A673 (cell line): ENCODE measurements at regions not wholly inside any gene's neighbourhood (a gene's known extent, or its start where the extent isn't known, plus 50 kb on each side); places are given as distances from the start of the nearest gene placed in this dataset.

ENCODE experiments used
- BruUV-seq: library from RNA; stranded (reverse); fragments of 400-500 nt; replicated peaks from 2 replicates; lab custom pipeline; 2021; lab: Mats Ljungman, UMichigan
- CTCF ChIA-PET: fragments of 300-600 bp; sonication (Branson Sonifier 250); formaldehyde crosslinking; loops from one replicate; lab custom pipeline; 2022; ENCODE audit warnings: antibody characterized with exemption; lab: Charles Lee
- POLR2A ChIA-PET: fragments of 300-600 bp; sonication (Branson Sonifier 250); formaldehyde crosslinking; loops from one replicate; lab custom pipeline; 2022; ENCODE audit warnings: antibody characterized with exemption; ENCODE audit not compliant: low non-redundant PET; lab: Charles Lee
- DNase-seq: peaks from one replicate; pipeline ENCODE4 v3.0.0-alpha.2; 2015; ENCODE audit warnings: low spot score
- H3K27ac ChIP-seq: fragments of 200-600 bp; sonication (generic); 2 replicates; pipeline ENCODE4 v1.5.1; 2016; ENCODE audit warnings: mixed run types, low read depth, mild to moderate bottlenecking, mixed read lengths, antibody characterized with exemption, low read length; ENCODE audit not compliant: poor library complexity, severe bottlenecking
- H3K27me3 ChIP-seq: fragments of 200-600 bp; sonication (generic); replicated peaks from 2 replicates; pipeline ENCODE4 v1.6.1; 2017; ENCODE audit warnings: mixed run types, low read depth, mild to moderate bottlenecking, mixed read lengths, antibody characterized with exemption, low read length; ENCODE audit not compliant: insufficient read depth, poor library complexity
- H3K36me3 ChIP-seq: fragments of 200-600 bp; sonication (generic); 2 replicates; pipeline ENCODE4 v1.6.1; 2016; ENCODE audit warnings: mixed run types, mild to moderate bottlenecking, mixed read lengths, antibody characterized with exemption, low read length; ENCODE audit not compliant: insufficient read depth, poor library complexity, severe bottlenecking
- H3K4me1 ChIP-seq: fragments of 200-600 bp; sonication (generic); 2 replicates; pipeline ENCODE4 v1.6.1; 2017; ENCODE audit warnings: mixed run types, mild to moderate bottlenecking, mixed read lengths, antibody characterized with exemption, low read length; ENCODE audit not compliant: insufficient read depth, poor library complexity, severe bottlenecking
- H3K4me3 ChIP-seq: fragments of 200-600 bp; sonication (generic); 2 replicates; pipeline ENCODE4 v1.5.1; 2016; ENCODE audit warnings: low read depth, mixed run types, mild to moderate bottlenecking, mixed read lengths, low read length; ENCODE audit not compliant: poor library complexity, severe bottlenecking
- H3K9me3 ChIP-seq: fragments of 200-600 bp; sonication (generic); 2 replicates; pipeline ENCODE4 v1.6.1; 2016; ENCODE audit warnings: mixed run types, low read depth, mild to moderate bottlenecking, mixed read lengths, antibody characterized with exemption, low read length; ENCODE audit not compliant: poor library complexity, severe bottlenecking
- CTCF ChIP-seq: fragments of 300-800, 200-600 bp; sonication (generic); conservative IDR thresholded peaks from 2 replicates; pipeline ENCODE4 v1.5.1; 2017; ENCODE audit warnings: low read depth, mild to moderate bottlenecking, antibody characterized with exemption, low read length, moderate library complexity, mixed read lengths
- EZH2 ChIP-seq: fragments of 200-600 bp; sonication (generic); IDR thresholded peaks from 2 replicates; pipeline ENCODE4 v1.6.1; 2017; ENCODE audit warnings: borderline replicate concordance, low read depth, mild to moderate bottlenecking, mixed read lengths, antibody characterized with exemption, low read length; ENCODE audit not compliant: poor library complexity, severe bottlenecking
- intact Hi-C: fragments of 100-400 bp; cut with micrococcal nuclease; formaldehyde crosslinking; loops from one replicate; pipeline ENCODE4 v1.10.0; 2022; ENCODE audit not compliant: unreplicated experiment

- H3K4me1 ChIP-seq = peaks cover 4% of the 10 kb centered on the region
- ChIA-PET POLR2A (no interaction called here), CTCF (no interaction called here)
- H3K27me3 ChIP-seq = no peaks in the 10 kb centered on the region
- H3K4me3 ChIP-seq = no peak overlapping the region
- intact Hi-C loops = no loop called here
- TF ChIP-seq CTCF = no peak
- no peak for TF ChIP-seq EZH2
- H3K36me3 ChIP-seq = no peaks in the 10 kb centered on the region
- H3K27ac ChIP-seq = no peak overlapping the region
- no TSS peak for BruUV-seq
- no peak for DNase-seq
- H3K9me3 ChIP-seq = no peaks in the 10 kb centered on the region
Measured at GRCh38 chr14:58887931-58888330, 250.2 kb downstream of the DACT1 start.

- CTCF ChIA-PET = no interaction called here
- Histone ChIP-seq H3K36me3 (no peaks in the 10 kb centered on the region), H3K27me3 (peaks cover 20% of the 10 kb centered on the region), H3K27ac (no peak overlapping the region), H3K9me3 (no peaks in the 10 kb centered on the region), H3K4me1 (no peaks in the 10 kb centered on the region), H3K4me3 (no peak overlapping the region)
- BruUV-seq = no TSS peak
- intact Hi-C loops = no loop called here
- no peak for TF ChIP-seq EZH2
- no peak for TF ChIP-seq CTCF
- POLR2A ChIA-PET = interaction anchor here (0.6 kb wide), 1 partner anchor 21 kb away, joined by 7 read pairs; no protein-coding TSS in a partner anchor
- no peak for DNase-seq
Measured at GRCh38 chr14:58898655-58899316, 261.0 kb downstream of the DACT1 start.

- Histone ChIP-seq H3K27me3 (peaks cover 17% of the 10 kb centered on the region), H3K27ac (no peak overlapping the region), H3K36me3 (no peaks in the 10 kb centered on the region), H3K4me1 (no peaks in the 10 kb centered on the region), H3K4me3 (no peak overlapping the region), H3K9me3 (no peaks in the 10 kb centered on the region)
- no TSS peak for BruUV-seq
- intact Hi-C loops = no loop called here
- POLR2A ChIA-PET = interaction anchor here (0.6 kb wide), 1 partner anchor 20 kb away, joined by 7 read pairs; no protein-coding TSS in a partner anchor
- CTCF ChIA-PET = no interaction called here
- no peak for TF ChIP-seq CTCF
- no peak for TF ChIP-seq EZH2
- no peak for DNase-seq
Measured at GRCh38 chr14:58899317-58899713, 261.6 kb downstream of the DACT1 start.
